ENCODE measurements at regions not wholly inside any gene's neighbourhood (a gene's known extent, or its start where the extent isn't known, plus 50 kb on each side); places are given as distances from the start of the nearest gene placed in this dataset.

- peak overlapping the region; percentile 11; the same call in 1 of the 2 replicates for H3K4me2 ChIP-seq (ENCODE audit: low read length)
These were observed 52.9 kb upstream of the FNDC1 start for GRCh38 chr6:159116343-159116742.

GRCh38 chr6:159114569-159114968 lies 54.6 kb upstream of the FNDC1 start:
- Histone ChIP-seq H3K36me3 (ENCODE audit: insufficient read depth, low read length) (0 out of 2 replicates have a peak, but pooled peaks cover 8% of the 10 kb centered on the region), H3K79me2 (ENCODE audit: insufficient read depth, low read length) (no peaks in the 10 kb centered on the region), H3K27me3 (ENCODE audit: insufficient read depth, low read length) (no peaks in the 10 kb centered on the region), H3K9ac (ENCODE audit: low read length) (peak overlapping the region; percentile 32; the same call in 1 of the 2 replicates), H3K27ac (ENCODE audit: low read depth, low read length, poor library complexity, severe bottlenecking) (peak overlapping the region; percentile 78), H3K4me1 (ENCODE audit: insufficient read depth, low read length, severe bottlenecking) (peaks cover 62% of the 10 kb centered on the region), H2AFZ (ENCODE audit: low read length) (no peak overlapping the region), H3K9me2 (ENCODE audit: low read depth, low read length) (no peaks in the 10 kb centered on the region), H3K9me3 (ENCODE audit: low read length) (no peaks in the 10 kb centered on the region), H4K20me1 (ENCODE audit: insufficient read depth, low read length) (no peaks in the 10 kb centered on the region), H3K4me3 (ENCODE audit: low read depth, low read length, poor library complexity, severe bottlenecking) (no peak overlapping the region), H3F3A (ENCODE audit: insufficient read depth, low read length) (no peaks in the 10 kb centered on the region), H3K4me2 (ENCODE audit: low read length) (peak overlapping the region; percentile 45)
- TF ChIP-seq EZH2 (IDR thresholded peaks at IDR 0.05; ENCODE audit: borderline replicate concordance, low read length) (no peak), CTCF (IDR thresholded peaks at IDR 0.05; ENCODE audit: low read length) (no peak)

More at GRCh38 chr6:159116343-159116742, 52.9 kb upstream of the FNDC1 start:
- no peak for TF ChIP-seq CTCF (IDR thresholded peaks at IDR 0.05; ENCODE audit: low read length)
- no peak for TF ChIP-seq EZH2 (IDR thresholded peaks at IDR 0.05; ENCODE audit: borderline replicate concordance, low read length)
- peak overlapping the region; percentile 42 for H3K27ac ChIP-seq (ENCODE audit: low read depth, low read length, poor library complexity, severe bottlenecking)
- H3K9me3 ChIP-seq (ENCODE audit: low read length): no peaks in the 10 kb centered on the region
- 0 out of 2 replicates have a peak, but pooled peaks cover 8% of the 10 kb centered on the region for H3K36me3 ChIP-seq (ENCODE audit: insufficient read depth, low read length)
- no peak overlapping the region for H2AFZ ChIP-seq (ENCODE audit: low read length)
- H3K4me3 ChIP-seq (ENCODE audit: low read depth, low read length, poor library complexity, severe bottlenecking): no peak overlapping the region
- H3K9ac ChIP-seq (ENCODE audit: low read length): no peak overlapping the region; the same call in 1 of the 2 replicates
- no peaks in the 10 kb centered on the region for H3F3A ChIP-seq (ENCODE audit: insufficient read depth, low read length)
- no peaks in the 10 kb centered on the region for H4K20me1 ChIP-seq (ENCODE audit: insufficient read depth, low read length)
- no peaks in the 10 kb centered on the region for H3K27me3 ChIP-seq (ENCODE audit: insufficient read depth, low read length)
- peaks cover 48% of the 10 kb centered on the region for H3K4me1 ChIP-seq (ENCODE audit: insufficient read depth, low read length, severe bottlenecking)
- H3K9me2 ChIP-seq (ENCODE audit: low read depth, low read length): no peaks in the 10 kb centered on the region
- no peaks in the 10 kb centered on the region for H3K79me2 ChIP-seq (ENCODE audit: insufficient read depth, low read length)

- Histone ChIP-seq H3K9me2 (ENCODE audit: low read depth, low read length) (no peaks in the 10 kb centered on the region), H3K79me2 (ENCODE audit: insufficient read depth, low read length) (no peaks in the 10 kb centered on the region), H3K4me3 (ENCODE audit: low read depth, low read length, poor library complexity, severe bottlenecking) (no peak overlapping the region), H3K27ac (ENCODE audit: low read depth, low read length, poor library complexity, severe bottlenecking) (peak overlapping the region; percentile 78), H3K36me3 (ENCODE audit: insufficient read depth, low read length) (0 out of 2 replicates have a peak, but pooled peaks cover 8% of the 10 kb centered on the region), H3K4me1 (ENCODE audit: insufficient read depth, low read length, severe bottlenecking) (peaks cover 75% of the 10 kb centered on the region), H2AFZ (ENCODE audit: low read length) (no peak overlapping the region), H3K4me2 (ENCODE audit: low read length) (no peak overlapping the region), H3K27me3 (ENCODE audit: insufficient read depth, low read length) (no peaks in the 10 kb centered on the region), H4K20me1 (ENCODE audit: insufficient read depth, low read length) (no peaks in the 10 kb centered on the region), H3K9ac (ENCODE audit: low read length) (no peak overlapping the region), H3K9me3 (ENCODE audit: low read length) (no peaks in the 10 kb centered on the region), H3F3A (ENCODE audit: insufficient read depth, low read length) (no peaks in the 10 kb centered on the region)
- no peak for TF ChIP-seq CTCF (IDR thresholded peaks at IDR 0.05; ENCODE audit: low read length)
- TF ChIP-seq EZH2 (IDR thresholded peaks at IDR 0.05; ENCODE audit: borderline replicate concordance, low read length): no peak
These were observed 56.0 kb upstream of the FNDC1 start for GRCh38 chr6:159113223-159113622.
